ENCODE measurements at regions not wholly inside any gene's neighbourhood (a gene's known extent, or its start where the extent isn't known, plus 50 kb on each side); places are given as distances from the start of the nearest gene placed in this dataset.

DNA sequence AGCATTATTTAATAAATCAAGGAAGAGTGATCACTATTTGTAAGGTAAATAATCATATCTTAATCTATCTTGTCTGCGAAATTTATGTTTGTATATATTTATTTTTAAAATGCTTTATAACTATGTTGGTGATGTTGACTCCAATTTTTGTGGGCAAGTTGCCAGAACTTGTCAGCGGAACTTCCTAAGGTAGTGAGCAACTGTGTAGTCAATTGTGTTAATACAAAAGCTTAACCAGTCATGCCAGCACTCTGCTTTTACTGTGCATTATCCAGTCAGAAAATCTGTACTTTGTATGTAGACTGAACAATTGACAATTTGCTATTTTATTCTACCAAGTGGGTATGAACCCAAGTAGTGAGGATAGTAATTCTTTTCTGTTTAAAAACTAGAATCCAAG lies 61.9 kb upstream of the RND3 start:
- Histone ChIP-seq H3K4me3 (ENCODE audit: low read depth, low read length) (no peak overlapping the region), H3K36me3 (ENCODE audit: control insufficient read depth in 2 of 2, insufficient read depth in 1 of 2, low read length in 2 of 2) (no peaks in the 10 kb centered on the region), H3K4me1 (ENCODE audit: control insufficient read depth, insufficient read depth, low read length) (no peaks in the 10 kb centered on the region), H3K27ac (ENCODE audit: extremely low read depth, low read depth, low read length) (no peak overlapping the region), H3K9me3 (ENCODE audit: control insufficient read depth, insufficient read depth, low read depth, low read length) (no peaks in the 10 kb centered on the region)
- no peak for TF ChIP-seq ZNF426 (tag by site-specific recombination; IDR thresholded peaks at IDR 0.05)
- TF ChIP-seq ZBTB17 (tag by site-specific recombination; IDR thresholded peaks at IDR 0.05) = no peak
- TF ChIP-seq, protein P1, sequence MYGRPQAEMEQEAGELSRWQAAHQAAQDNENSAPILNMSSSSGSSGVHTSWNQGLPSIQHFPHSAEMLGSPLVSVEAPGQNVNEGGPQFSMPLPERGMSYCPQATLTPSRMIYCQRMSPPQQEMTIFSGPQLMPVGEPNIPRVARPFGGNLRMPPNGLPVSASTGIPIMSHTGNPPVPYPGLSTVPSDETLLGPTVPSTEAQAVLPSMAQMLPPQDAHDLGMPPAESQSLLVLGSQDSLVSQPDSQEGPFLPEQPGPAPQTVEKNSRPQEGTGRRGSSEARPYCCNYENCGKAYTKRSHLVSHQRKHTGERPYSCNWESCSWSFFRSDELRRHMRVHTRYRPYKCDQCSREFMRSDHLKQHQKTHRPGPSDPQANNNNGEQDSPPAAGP (tag by site-specific recombination; IDR thresholded peaks at IDR 0.05) = no peak
- no peak for TF ChIP-seq ELK4 (IDR thresholded peaks at IDR 0.05; ENCODE audit: borderline replicate concordance, low read depth, low read length)
- TF ChIP-seq REST (tag by site-specific recombination; IDR thresholded peaks at IDR 0.05) = no peak
- ChIA-PET POLR2A (no interaction called here), CTCF (interaction anchor here (0.5 to 1.3 kb wide), 4 partner anchors 35 to 200 kb away, joined by 3 to 5 read pairs (median 4); no protein-coding TSS in a partner anchor)

DNA sequence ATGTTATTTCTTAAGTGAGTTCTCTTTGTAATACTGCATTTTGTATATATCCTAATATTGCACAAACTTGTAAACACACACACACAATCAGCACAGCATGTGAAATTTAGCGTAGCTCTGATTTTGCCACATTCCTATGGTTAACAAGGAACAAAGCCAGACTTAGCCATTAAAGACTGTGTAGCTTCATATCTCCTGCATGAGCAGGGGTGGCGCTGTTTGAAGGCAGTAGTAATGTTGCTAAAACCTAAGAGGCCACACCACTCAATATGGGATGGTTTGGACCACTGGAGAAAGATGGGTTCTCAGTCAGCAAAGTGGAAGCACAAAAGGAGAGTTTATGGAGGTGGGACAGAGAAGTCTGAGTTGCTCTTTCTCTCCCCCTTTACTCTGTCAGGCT lies 61.1 kb upstream of the RND3 start:
- Histone ChIP-seq H3K4me1 (ENCODE audit: control insufficient read depth, insufficient read depth, low read length) (no peaks in the 10 kb centered on the region), H3K9me3 (ENCODE audit: control insufficient read depth, insufficient read depth, low read depth, low read length) (no peaks in the 10 kb centered on the region), H3K27ac (ENCODE audit: extremely low read depth, low read depth, low read length) (no peak overlapping the region), H3K4me3 (ENCODE audit: low read depth, low read length) (no peak overlapping the region), H3K36me3 (ENCODE audit: control insufficient read depth in 2 of 2, insufficient read depth in 1 of 2, low read length in 2 of 2) (no peaks in the 10 kb centered on the region)
- CTCF ChIA-PET = interaction anchor here (0.5 to 1.3 kb wide), 11 partner anchors 10 to 694 kb away, joined by 3 to 5 read pairs (median 3); no protein-coding TSS in a partner anchor
- POLR2A ChIA-PET = no interaction called here
- no peak for TF ChIP-seq ZNF654 (tag by site-specific recombination; IDR thresholded peaks at IDR 0.05; ENCODE audit: low read depth)
- TF ChIP-seq SCRT1 (tag by site-specific recombination; IDR thresholded peaks at IDR 0.05; ENCODE audit: borderline replicate concordance) = no peak

DNA sequence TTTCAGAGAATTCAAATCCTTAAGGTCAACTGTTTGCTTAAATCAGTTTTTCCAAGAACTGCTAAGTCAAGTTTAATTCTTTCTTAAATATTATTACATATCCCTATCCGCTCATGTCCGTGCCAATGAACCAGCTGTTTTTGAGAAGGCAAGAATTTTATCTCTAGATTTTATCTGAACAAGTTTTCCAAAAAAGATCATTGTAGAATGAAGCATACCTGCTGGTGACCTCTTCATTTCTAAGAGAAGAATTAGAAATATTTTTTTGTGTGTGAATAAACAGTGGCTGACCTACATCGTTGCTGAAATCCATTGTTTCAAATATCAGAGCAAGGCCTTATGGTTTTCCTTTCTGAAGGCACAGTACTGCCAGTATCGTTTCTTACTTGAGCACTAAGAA lies 58.4 kb upstream of the RND3 start:
- no peak overlapping the region for H3K27ac ChIP-seq (ENCODE audit: extremely low read depth, low read depth, low read length)
- ChIA-PET CTCF (no interaction called here), POLR2A (no interaction called here)
- no peaks in the 10 kb centered on the region for H3K36me3 ChIP-seq (ENCODE audit: control insufficient read depth in 2 of 2, insufficient read depth in 1 of 2, low read length in 2 of 2)
- no peaks in the 10 kb centered on the region for H3K4me1 ChIP-seq (ENCODE audit: control insufficient read depth, insufficient read depth, low read length)
- no peak for TF ChIP-seq ZNF132 (tag by site-specific recombination; IDR thresholded peaks at IDR 0.05; ENCODE audit: borderline replicate concordance)
- TF ChIP-seq, protein P2, sequence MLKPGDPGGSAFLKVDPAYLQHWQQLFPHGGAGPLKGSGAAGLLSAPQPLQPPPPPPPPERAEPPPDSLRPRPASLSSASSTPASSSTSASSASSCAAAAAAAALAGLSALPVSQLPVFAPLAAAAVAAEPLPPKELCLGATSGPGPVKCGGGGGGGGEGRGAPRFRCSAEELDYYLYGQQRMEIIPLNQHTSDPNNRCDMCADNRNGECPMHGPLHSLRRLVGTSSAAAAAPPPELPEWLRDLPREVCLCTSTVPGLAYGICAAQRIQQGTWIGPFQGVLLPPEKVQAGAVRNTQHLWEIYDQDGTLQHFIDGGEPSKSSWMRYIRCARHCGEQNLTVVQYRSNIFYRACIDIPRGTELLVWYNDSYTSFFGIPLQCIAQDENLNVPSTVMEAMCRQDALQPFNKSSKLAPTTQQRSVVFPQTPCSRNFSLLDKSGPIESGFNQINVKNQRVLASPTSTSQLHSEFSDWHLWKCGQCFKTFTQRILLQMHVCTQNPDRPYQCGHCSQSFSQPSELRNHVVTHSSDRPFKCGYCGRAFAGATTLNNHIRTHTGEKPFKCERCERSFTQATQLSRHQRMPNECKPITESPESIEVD (tag by site-specific recombination; IDR thresholded peaks at IDR 0.05) = no peak
- TF ChIP-seq RBAK (tag by site-specific recombination; IDR thresholded peaks at IDR 0.05) = no peak
- no peak for TF ChIP-seq ZNF214 (tag by site-specific recombination; IDR thresholded peaks at IDR 0.05; ENCODE audit: borderline replicate concordance)
- TF ChIP-seq ZNF707 (tag by site-specific recombination; IDR thresholded peaks at IDR 0.05) = no peak
- no peak for TF ChIP-seq OVOL3 (tag by site-specific recombination; IDR thresholded peaks at IDR 0.05)
- TF ChIP-seq, protein P3, sequence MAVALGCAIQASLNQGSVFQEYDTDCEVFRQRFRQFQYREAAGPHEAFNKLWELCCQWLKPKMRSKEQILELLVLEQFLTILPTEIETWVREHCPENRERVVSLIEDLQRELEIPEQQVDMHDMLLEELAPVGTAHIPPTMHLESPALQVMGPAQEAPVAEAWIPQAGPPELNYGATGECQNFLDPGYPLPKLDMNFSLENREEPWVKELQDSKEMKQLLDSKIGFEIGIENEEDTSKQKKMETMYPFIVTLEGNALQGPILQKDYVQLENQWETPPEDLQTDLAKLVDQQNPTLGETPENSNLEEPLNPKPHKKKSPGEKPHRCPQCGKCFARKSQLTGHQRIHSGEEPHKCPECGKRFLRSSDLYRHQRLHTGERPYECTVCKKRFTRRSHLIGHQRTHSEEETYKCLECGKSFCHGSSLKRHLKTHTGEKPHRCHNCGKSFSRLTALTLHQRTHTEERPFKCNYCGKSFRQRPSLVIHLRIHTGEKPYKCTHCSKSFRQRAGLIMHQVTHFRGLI (tag by site-specific recombination; IDR thresholded peaks at IDR 0.05) = no peak
- H3K9me3 ChIP-seq (ENCODE audit: control insufficient read depth, insufficient read depth, low read depth, low read length) = no peaks in the 10 kb centered on the region
- H3K4me3 ChIP-seq (ENCODE audit: low read depth, low read length) = no peak overlapping the region

All from HEK293 (cell line).